Mucosa of rectum (tissue), 2 donors: ENCODE measurements at regions not wholly inside any gene's neighbourhood (a gene's known extent, or its start where the extent isn't known, plus 50 kb on each side); places are given as distances from the start of the nearest gene placed in this dataset.

Source experiments
- H3K27ac ChIP-seq, 2 donors: one replicate each; pipeline ENCODE4 v1.7.0; 2013; ENCODE audit warnings: inconsistent platforms in 2 of 2, low read depth in 2 of 2, low read length in 2 of 2
- H3K27me3 ChIP-seq, 2 donors: one replicate each; pipeline ENCODE4 v1.7.0; 2013; ENCODE audit warnings: low read length in 2 of 2; ENCODE audit not compliant: control insufficient read depth in 2 of 2, insufficient read depth in 2 of 2
- H3K36me3 ChIP-seq, 2 donors: one replicate each; pipeline ENCODE4 v1.7.0; 2013; ENCODE audit warnings: low read length in 2 of 2; ENCODE audit not compliant: control insufficient read depth in 2 of 2, insufficient read depth in 2 of 2
- H3K4me1 ChIP-seq, 2 donors: one replicate each; pipeline ENCODE4 v1.7.0; 2013; ENCODE audit warnings: low read length in 2 of 2, mild to moderate bottlenecking in 1 of 2; ENCODE audit not compliant: control insufficient read depth in 2 of 2, insufficient read depth in 2 of 2
- H3K4me3 ChIP-seq, 2 donors: one replicate each; pipeline ENCODE4 v1.7.0; 2013; ENCODE audit warnings: low read length in 2 of 2
- H3K9ac ChIP-seq, 2 donors: one replicate each; pipeline ENCODE4 v1.7.0; 2013; ENCODE audit warnings: low read length in 2 of 2, low read depth in 1 of 2, mild to moderate bottlenecking in 1 of 2
- H3K9me3 ChIP-seq, 2 donors: one replicate each; pipeline ENCODE4 v1.7.0; 2013; ENCODE audit warnings: low read length in 2 of 2; ENCODE audit not compliant: control insufficient read depth in 2 of 2
- donor health status: healthy.
- donor health status: Normal muscosa, but diverticular disease.

GRCh38 chr16:35306915-35307314, 1847.5 kb downstream of the TP53TG3F start:
- no peaks in the 10 kb centered on the region for H3K4me1 ChIP-seq
- no peak overlapping the region for H3K9ac ChIP-seq
- peaks cover 11 to 17% of the 10 kb centered on the region in 2 donors for H3K9me3 ChIP-seq
- no peak overlapping the region for H3K4me3 ChIP-seq
- H3K36me3 ChIP-seq = no peaks in the 10 kb centered on the region
- H3K27ac ChIP-seq = no peak overlapping the region
- H3K27me3 ChIP-seq = no peaks in the 10 kb centered on the region

GRCh38 chr16:35308674-35309073, 1849.3 kb downstream of the TP53TG3F start:
- no peaks in the 10 kb centered on the region for H3K27me3 ChIP-seq
- H3K9ac ChIP-seq = no peak overlapping the region
- no peak overlapping the region for H3K27ac ChIP-seq
- no peaks in the 10 kb centered on the region for H3K36me3 ChIP-seq
- H3K9me3 ChIP-seq = peaks cover 6 to 19% of the 10 kb centered on the region in 2 donors
- H3K4me1 ChIP-seq = no peaks in the 10 kb centered on the region
- no peak overlapping the region for H3K4me3 ChIP-seq

- no peak overlapping the region for H3K4me3 ChIP-seq
- no peak overlapping the region for H3K27ac ChIP-seq
- no peaks in the 10 kb centered on the region for H3K36me3 ChIP-seq
- no peak overlapping the region for H3K9ac ChIP-seq
- no peaks in the 10 kb centered on the region for H3K27me3 ChIP-seq
- no peaks in the 10 kb centered on the region for H3K4me1 ChIP-seq
- peaks cover 3 to 16% of the 10 kb centered on the region in 2 donors for H3K9me3 ChIP-seq
These were observed 1851.6 kb downstream of the TP53TG3F start for GRCh38 chr16:35310999-35311398.

GRCh38 chr16:35311475-35311874, 1852.1 kb downstream of the TP53TG3F start:
- Histone ChIP-seq H3K27me3 (no peaks in the 10 kb centered on the region), H3K4me3 (no peak overlapping the region), H3K9me3 (peaks cover 3 to 18% of the 10 kb centered on the region in 2 donors), H3K27ac (no peak overlapping the region), H3K9ac (no peak overlapping the region), H3K4me1 (no peaks in the 10 kb centered on the region), H3K36me3 (no peaks in the 10 kb centered on the region)

- H3K27ac ChIP-seq = no peak overlapping the region
- H3K27me3 ChIP-seq = no peaks in the 10 kb centered on the region
- no peaks in the 10 kb centered on the region for H3K36me3 ChIP-seq
- no peaks in the 10 kb centered on the region for H3K4me1 ChIP-seq
- peaks cover 0 to 19% of the 10 kb centered on the region in 2 donors for H3K9me3 ChIP-seq
- H3K9ac ChIP-seq = no peak overlapping the region
- no peak overlapping the region for H3K4me3 ChIP-seq
These were observed 1854.9 kb downstream of the TP53TG3F start for GRCh38 chr16:35314298-35314697.

GRCh38 chr16:35319536-35320192, 1860.3 kb downstream of the TP53TG3F start:
- Histone ChIP-seq H3K9me3 (peaks cover 0 to 25% of the 10 kb centered on the region in 2 donors), H3K27me3 (no peaks in the 10 kb centered on the region), H3K36me3 (no peaks in the 10 kb centered on the region), H3K27ac (no peak overlapping the region), H3K4me1 (no peaks in the 10 kb centered on the region), H3K4me3 (peak overlapping the region in 1 of 2 donors; percentile 2), H3K9ac (no peak overlapping the region)

GRCh38 chr16:35325936-35326335, 1866.5 kb downstream of the TP53TG3F start:
- no peak overlapping the region for H3K4me3 ChIP-seq
- no peak overlapping the region for H3K27ac ChIP-seq
- peaks cover 0 to 12% of the 10 kb centered on the region in 2 donors for H3K9me3 ChIP-seq
- no peaks in the 10 kb centered on the region for H3K36me3 ChIP-seq
- H3K9ac ChIP-seq = no peak overlapping the region
- H3K4me1 ChIP-seq = no peaks in the 10 kb centered on the region
- no peaks in the 10 kb centered on the region for H3K27me3 ChIP-seq

- Histone ChIP-seq H3K4me3 (no peak overlapping the region), H3K9ac (no peak overlapping the region), H3K4me1 (no peaks in the 10 kb centered on the region), H3K27ac (no peak overlapping the region), H3K27me3 (no peaks in the 10 kb centered on the region), H3K9me3 (peaks cover 2 to 4% of the 10 kb centered on the region in 2 donors), H3K36me3 (no peaks in the 10 kb centered on the region)
These were observed 1879.9 kb downstream of the TP53TG3F start for GRCh38 chr16:35339337-35339736.

- Histone ChIP-seq H3K9ac (no peak overlapping the region), H3K27ac (no peak overlapping the region), H3K36me3 (no peaks in the 10 kb centered on the region), H3K4me3 (no peak overlapping the region), H3K27me3 (no peaks in the 10 kb centered on the region), H3K4me1 (no peaks in the 10 kb centered on the region), H3K9me3 (peaks cover 0 to 4% of the 10 kb centered on the region in 2 donors)
These were observed 1882.6 kb downstream of the TP53TG3F start for GRCh38 chr16:35342012-35342411.

- no peak overlapping the region for H3K27ac ChIP-seq
- no peak overlapping the region for H3K4me3 ChIP-seq
- H3K9ac ChIP-seq = no peak overlapping the region
- no peaks in the 10 kb centered on the region for H3K36me3 ChIP-seq
- H3K9me3 ChIP-seq = peaks cover 0 to 7% of the 10 kb centered on the region in 2 donors
- no peaks in the 10 kb centered on the region for H3K27me3 ChIP-seq
- no peaks in the 10 kb centered on the region for H3K4me1 ChIP-seq
These were observed 1884.8 kb downstream of the TP53TG3F start for GRCh38 chr16:35344012-35344762.
